ENCODE measurements at regions not wholly inside any gene's neighbourhood (a gene's known extent, or its start where the extent isn't known, plus 50 kb on each side); places are given as distances from the start of the nearest gene placed in this dataset.

DNA sequence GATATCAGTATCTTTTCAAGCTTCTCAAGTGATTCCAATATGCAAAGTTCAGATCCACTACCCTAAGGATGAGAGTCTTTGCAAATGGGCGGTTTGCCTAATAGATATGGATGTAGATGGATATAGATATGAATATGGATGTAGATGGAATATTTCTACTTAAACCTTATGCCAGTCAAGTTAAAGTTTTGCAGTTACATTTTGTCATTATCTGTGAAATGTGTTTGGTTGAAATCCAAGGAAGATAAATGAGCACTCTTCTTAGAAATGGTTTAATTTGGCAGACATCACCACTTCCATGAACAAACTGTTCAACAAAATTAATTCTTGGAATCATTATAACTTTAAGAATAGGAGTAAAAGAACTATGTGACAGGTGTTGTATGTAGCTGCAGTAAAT lies 1066.6 kb downstream of the PCDH18 start:
- TF ChIP-seq POLR2A (IDR thresholded peaks at IDR 0.05) = no peak
- TF ChIP-seq, protein P1, sequence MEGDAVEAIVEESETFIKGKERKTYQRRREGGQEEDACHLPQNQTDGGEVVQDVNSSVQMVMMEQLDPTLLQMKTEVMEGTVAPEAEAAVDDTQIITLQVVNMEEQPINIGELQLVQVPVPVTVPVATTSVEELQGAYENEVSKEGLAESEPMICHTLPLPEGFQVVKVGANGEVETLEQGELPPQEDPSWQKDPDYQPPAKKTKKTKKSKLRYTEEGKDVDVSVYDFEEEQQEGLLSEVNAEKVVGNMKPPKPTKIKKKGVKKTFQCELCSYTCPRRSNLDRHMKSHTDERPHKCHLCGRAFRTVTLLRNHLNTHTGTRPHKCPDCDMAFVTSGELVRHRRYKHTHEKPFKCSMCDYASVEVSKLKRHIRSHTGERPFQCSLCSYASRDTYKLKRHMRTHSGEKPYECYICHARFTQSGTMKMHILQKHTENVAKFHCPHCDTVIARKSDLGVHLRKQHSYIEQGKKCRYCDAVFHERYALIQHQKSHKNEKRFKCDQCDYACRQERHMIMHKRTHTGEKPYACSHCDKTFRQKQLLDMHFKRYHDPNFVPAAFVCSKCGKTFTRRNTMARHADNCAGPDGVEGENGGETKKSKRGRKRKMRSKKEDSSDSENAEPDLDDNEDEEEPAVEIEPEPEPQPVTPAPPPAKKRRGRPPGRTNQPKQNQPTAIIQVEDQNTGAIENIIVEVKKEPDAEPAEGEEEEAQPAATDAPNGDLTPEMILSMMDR (IDR thresholded peaks at IDR 0.05 in 4 of 5, conservative IDR thresholded peaks at IDR 0.05 in 1 of 5) = no peak
